ENCODE measurements at regions not wholly inside any gene's neighbourhood (a gene's known extent, or its start where the extent isn't known, plus 50 kb on each side); places are given as distances from the start of the nearest gene placed in this dataset.
A peak's percentile ranks its signal among the peaks of the same experiment; 100 is the strongest.

DNA sequence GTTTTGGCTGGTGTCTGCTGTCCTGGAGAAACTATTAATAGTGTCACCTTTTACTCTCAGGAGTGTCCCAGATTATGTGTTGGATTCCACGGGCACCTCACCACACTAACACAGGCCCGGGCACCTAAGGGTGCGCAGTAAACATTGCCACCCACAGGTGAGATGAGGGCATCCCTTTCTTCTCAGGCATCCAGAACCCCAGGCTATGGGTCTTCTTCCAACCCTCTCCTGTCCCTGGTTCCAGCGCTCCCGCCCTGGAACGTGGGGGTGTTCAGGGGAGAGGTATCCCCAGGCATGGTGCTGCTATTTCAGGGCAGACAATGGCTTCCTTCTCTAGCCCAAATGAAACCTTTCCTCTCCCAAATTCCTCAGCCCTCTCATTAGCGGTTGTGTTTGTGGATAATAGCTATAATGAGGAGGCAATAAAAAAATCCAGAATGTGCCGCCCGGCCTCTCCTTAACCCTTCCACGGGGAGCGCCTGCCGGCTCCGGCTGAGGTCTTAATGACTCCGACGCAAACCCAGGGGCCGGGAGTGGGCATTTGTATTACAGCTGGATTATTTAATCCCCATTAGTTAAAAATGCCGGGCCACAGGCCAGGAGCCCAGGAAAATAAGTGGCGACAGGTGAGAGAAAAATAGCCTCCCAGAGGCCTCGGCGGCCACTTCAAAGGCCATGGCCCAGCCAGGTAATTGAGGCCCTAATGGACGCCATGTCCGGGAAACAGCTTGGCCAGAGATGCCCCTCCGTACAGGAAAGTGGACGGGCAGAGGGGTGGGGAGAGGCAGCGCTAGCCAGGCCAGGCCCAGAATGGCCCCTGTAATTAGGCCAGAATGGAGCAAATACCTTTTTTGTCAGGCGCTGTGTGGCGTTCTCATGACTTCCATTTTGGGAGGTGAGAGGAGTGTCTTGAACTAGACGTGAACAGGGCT is 102.8 kb downstream of the IRX5 start:
- no peaks in the 10 kb centered on the region for H3K27me3 ChIP-seq
- no peak for DNase-seq (ENCODE audit: low read depth in 1 of 2, low spot score in 1 of 2)
- H3K4me3 ChIP-seq = no peak overlapping the region
- no peaks in the 10 kb centered on the region for H3K36me3 ChIP-seq
- no peaks in the 10 kb centered on the region for H3K4me1 ChIP-seq (ENCODE audit: low read depth)
- no peaks in the 10 kb centered on the region for H3K9me3 ChIP-seq (ENCODE audit: low read depth)
- TF ChIP-seq, protein P1, sequence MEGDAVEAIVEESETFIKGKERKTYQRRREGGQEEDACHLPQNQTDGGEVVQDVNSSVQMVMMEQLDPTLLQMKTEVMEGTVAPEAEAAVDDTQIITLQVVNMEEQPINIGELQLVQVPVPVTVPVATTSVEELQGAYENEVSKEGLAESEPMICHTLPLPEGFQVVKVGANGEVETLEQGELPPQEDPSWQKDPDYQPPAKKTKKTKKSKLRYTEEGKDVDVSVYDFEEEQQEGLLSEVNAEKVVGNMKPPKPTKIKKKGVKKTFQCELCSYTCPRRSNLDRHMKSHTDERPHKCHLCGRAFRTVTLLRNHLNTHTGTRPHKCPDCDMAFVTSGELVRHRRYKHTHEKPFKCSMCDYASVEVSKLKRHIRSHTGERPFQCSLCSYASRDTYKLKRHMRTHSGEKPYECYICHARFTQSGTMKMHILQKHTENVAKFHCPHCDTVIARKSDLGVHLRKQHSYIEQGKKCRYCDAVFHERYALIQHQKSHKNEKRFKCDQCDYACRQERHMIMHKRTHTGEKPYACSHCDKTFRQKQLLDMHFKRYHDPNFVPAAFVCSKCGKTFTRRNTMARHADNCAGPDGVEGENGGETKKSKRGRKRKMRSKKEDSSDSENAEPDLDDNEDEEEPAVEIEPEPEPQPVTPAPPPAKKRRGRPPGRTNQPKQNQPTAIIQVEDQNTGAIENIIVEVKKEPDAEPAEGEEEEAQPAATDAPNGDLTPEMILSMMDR (IDR thresholded peaks at IDR 0.05; ENCODE audit: low read depth, low read length) = no peak
- H3K27ac ChIP-seq = no peak overlapping the region

DNA sequence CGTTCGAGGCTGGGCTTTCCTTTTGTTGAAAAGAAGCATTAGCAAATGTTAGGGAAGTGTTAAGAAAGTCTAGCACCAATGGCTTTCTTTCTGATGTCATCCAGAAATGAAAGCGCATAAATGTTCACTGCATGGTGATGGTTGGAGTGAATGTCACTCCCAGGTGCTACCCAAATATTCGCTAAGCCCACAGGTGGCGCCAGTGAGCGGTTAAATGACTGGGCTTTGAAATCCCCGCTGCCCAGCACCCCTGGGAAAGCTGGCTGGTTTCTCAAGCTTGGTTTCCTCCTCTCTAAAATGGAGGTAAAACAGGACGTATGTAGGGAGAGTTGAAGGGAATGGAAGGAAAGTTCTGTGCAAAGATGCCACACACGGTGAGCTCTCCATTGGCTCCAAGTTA is 104.4 kb downstream of the IRX5 start:
- no peak overlapping the region for H3K4me3 ChIP-seq
- TF ChIP-seq, protein P1 (IDR thresholded peaks at IDR 0.05; ENCODE audit: low read depth, low read length) = peak; percentile 48
- H3K36me3 ChIP-seq = no peaks in the 10 kb centered on the region
- DNase-seq (ENCODE audit: low read depth in 1 of 2, low spot score in 1 of 2) = peak; percentile 22 to 56
- H3K9me3 ChIP-seq (ENCODE audit: low read depth) = no peaks in the 10 kb centered on the region
- no peaks in the 10 kb centered on the region for H3K27me3 ChIP-seq
- no peaks in the 10 kb centered on the region for H3K4me1 ChIP-seq (ENCODE audit: low read depth)
- no peak overlapping the region for H3K27ac ChIP-seq

DNA sequence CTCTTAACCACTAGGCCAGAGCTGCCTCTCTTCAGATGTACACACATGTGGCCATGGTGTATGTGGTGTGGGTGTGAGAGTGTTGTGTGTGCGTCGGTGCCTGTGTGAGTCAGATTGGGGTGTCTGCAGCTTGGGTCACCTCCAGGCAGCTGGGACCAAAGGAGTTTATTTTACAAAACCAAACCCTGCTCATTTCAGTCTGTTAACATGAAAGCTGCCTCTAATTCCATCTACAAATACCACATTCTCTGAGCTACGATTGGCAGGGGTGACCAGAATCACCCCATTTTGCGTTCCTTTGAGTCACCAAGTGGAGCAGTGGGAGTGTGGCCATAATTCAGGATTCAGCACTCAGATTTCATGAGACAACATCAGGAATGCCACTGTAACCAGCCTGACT is 105.3 kb downstream of the IRX5 start:
- Histone ChIP-seq H3K4me1 (ENCODE audit: low read depth) (no peaks in the 10 kb centered on the region), H3K9me3 (ENCODE audit: low read depth) (no peaks in the 10 kb centered on the region), H3K27me3 (no peaks in the 10 kb centered on the region), H3K27ac (no peak overlapping the region), H3K4me3 (no peak overlapping the region), H3K36me3 (no peaks in the 10 kb centered on the region)
- DNase-seq (ENCODE audit: low read depth in 1 of 2, low spot score in 1 of 2) = no peak
- TF ChIP-seq, protein P1 (IDR thresholded peaks at IDR 0.05; ENCODE audit: low read depth, low read length) = no peak

DNA sequence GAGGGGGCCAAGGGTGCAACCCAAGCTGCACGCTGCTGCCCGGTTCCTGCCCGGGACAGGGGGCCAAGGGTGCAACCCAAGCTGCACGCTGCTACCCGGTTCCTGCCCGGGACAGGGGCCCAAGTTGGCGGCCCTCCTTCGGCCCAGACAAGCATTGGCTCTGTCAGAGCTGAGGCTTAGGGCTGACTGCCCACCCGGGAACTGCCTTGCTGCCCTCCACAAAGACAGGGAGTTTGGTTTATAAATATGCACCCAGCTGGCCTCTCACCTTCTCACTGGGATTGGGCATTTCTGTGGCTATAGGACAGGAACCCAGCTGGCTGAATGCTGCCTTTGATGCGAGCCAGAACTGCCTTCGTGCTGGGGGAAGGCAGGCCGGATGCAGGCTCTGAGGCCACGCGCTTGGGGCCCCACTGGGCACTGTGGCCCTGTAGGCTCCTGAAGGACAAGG is 105.7 kb downstream of the IRX5 start:
- DNase-seq (ENCODE audit: low read depth in 1 of 2, low spot score in 1 of 2) = no peak
- no peaks in the 10 kb centered on the region for H3K36me3 ChIP-seq
- no peak overlapping the region for H3K27ac ChIP-seq

DNA sequence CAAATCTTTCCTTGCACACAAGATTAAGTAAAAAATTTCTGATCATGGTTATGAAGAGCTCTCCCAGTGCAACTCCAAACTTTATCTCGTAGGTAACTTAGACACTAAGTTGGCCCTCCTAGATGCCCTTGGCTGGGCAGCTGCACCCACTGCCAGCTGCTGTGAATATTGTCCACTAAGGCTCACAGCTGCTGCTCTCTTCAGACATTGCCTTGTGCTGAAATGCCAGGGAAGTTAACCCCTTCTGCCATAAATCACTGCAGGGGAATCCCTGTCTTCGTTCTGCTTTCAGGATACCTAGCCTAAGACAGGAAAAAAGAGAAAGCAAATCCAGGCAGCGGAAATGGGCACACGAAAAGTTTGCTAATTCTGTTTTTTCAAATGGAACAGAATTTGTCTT is 106.4 kb downstream of the IRX5 start:
- no peak for DNase-seq (ENCODE audit: low read depth in 1 of 2, low spot score in 1 of 2)

More for the DNA sequence above, 105.7 kb downstream of the IRX5 start:
- no peaks in the 10 kb centered on the region for H3K27me3 ChIP-seq
- H3K4me1 ChIP-seq (ENCODE audit: low read depth) = no peaks in the 10 kb centered on the region
- TF ChIP-seq, protein P1 (IDR thresholded peaks at IDR 0.05; ENCODE audit: low read depth, low read length) = no peak
- H3K4me3 ChIP-seq = no peak overlapping the region
- no peaks in the 10 kb centered on the region for H3K9me3 ChIP-seq (ENCODE audit: low read depth)

More for the DNA sequence above, 106.4 kb downstream of the IRX5 start:
- TF ChIP-seq, protein P1 (IDR thresholded peaks at IDR 0.05; ENCODE audit: low read depth, low read length) = no peak
- Histone ChIP-seq H3K27ac (no peak overlapping the region), H3K27me3 (no peaks in the 10 kb centered on the region), H3K4me3 (no peak overlapping the region), H3K36me3 (no peaks in the 10 kb centered on the region), H3K9me3 (ENCODE audit: low read depth) (no peaks in the 10 kb centered on the region), H3K4me1 (ENCODE audit: low read depth) (no peaks in the 10 kb centered on the region)

Data from cardiac muscle cell (in vitro differentiated cells and primary cell).